ENCODE measurements at regions not wholly inside any gene's neighbourhood (a gene's known extent, or its start where the extent isn't known, plus 50 kb on each side); places are given as distances from the start of the nearest gene placed in this dataset.

GRCh38 chr1:147852706-147853225, 49.8 kb upstream of the GJA8 start:
- H3K36me3 ChIP-seq (ENCODE audit: control insufficient read depth in 2 of 2, insufficient read depth in 1 of 2, low read length in 2 of 2) = no peaks in the 10 kb centered on the region
- CTCF ChIA-PET = interaction anchor here (0.6 to 1.0 kb wide), 2 partner anchors 18 to 42 kb away, joined by 3 to 4 read pairs; no protein-coding TSS in a partner anchor
- peaks cover 5% of the 10 kb centered on the region for H3K4me1 ChIP-seq (ENCODE audit: control insufficient read depth, insufficient read depth, low read length)
- H3K9me3 ChIP-seq (ENCODE audit: control insufficient read depth, insufficient read depth, low read depth, low read length) = no peaks in the 10 kb centered on the region
- POLR2A ChIA-PET = no interaction called here
- H3K27ac ChIP-seq (ENCODE audit: extremely low read depth, low read depth, low read length) = no peak overlapping the region
- no peak overlapping the region for H3K4me3 ChIP-seq (ENCODE audit: low read depth, low read length)
- TF ChIP-seq ZNF596 (tag by site-specific recombination; IDR thresholded peaks at IDR 0.05) (no peak), BCL6B (tag by site-specific recombination; IDR thresholded peaks at IDR 0.05) (no peak), ZNF18 (tag by site-specific recombination; IDR thresholded peaks at IDR 0.05) (no peak), ZNF138 (tag by site-specific recombination; IDR thresholded peaks at IDR 0.05; ENCODE audit: borderline replicate concordance) (no peak), REPIN1 (tag by site-specific recombination; IDR thresholded peaks at IDR 0.05; ENCODE audit: low read depth) (no peak)
